DOHH2 (cell line): ENCODE measurements at regions not wholly inside any gene's neighbourhood (a gene's known extent, or its start where the extent isn't known, plus 50 kb on each side); places are given as distances from the start of the nearest gene placed in this dataset.

Experiments used
- H3F3A ChIP-seq: fragments of 200-600 bp; sonication (generic), shearing (Covaris generic); 2 replicates; pipeline ENCODE4 v1.6.0; 2016; ENCODE audit warnings: antibody characterized with exemption, mild to moderate bottlenecking; ENCODE audit not compliant: control insufficient read depth, insufficient read depth
- H3K27ac ChIP-seq: fragments of 200-600 bp; sonication (generic); 2 replicates; pipeline ENCODE4 v1.5.1; 2014; ENCODE audit warnings: low read depth, mild to moderate bottlenecking, low read length, moderate library complexity
- H3K27me3 ChIP-seq: fragments of 200-600 bp; sonication (generic); 2 replicates; pipeline ENCODE4 v1.6.1; 2014; ENCODE audit warnings: mild to moderate bottlenecking, low read length, mixed read lengths; ENCODE audit not compliant: control insufficient read depth
- H3K36me3 ChIP-seq: fragments of 200-600 bp; sonication (generic); 2 replicates; pipeline ENCODE4 v1.6.1; 2014; ENCODE audit warnings: mild to moderate bottlenecking, low read length, moderate library complexity, mixed read lengths; ENCODE audit not compliant: control insufficient read depth
- H3K4me1 ChIP-seq: fragments of 200-600 bp; sonication (generic); 2 replicates; pipeline ENCODE4 v1.6.1; 2014; ENCODE audit warnings: mild to moderate bottlenecking, low read length, mixed read lengths; ENCODE audit not compliant: control insufficient read depth
- H3K4me2 ChIP-seq: fragments of 200-600 bp; sonication (generic); 2 replicates; pipeline ENCODE4 v1.6.0; 2014; ENCODE audit warnings: mild to moderate bottlenecking, low read length, moderate library complexity
- H3K4me3 ChIP-seq: fragments of 200-600 bp; sonication (generic); 2 replicates; pipeline ENCODE4 v1.5.1; 2014; ENCODE audit warnings: mild to moderate bottlenecking, low read length, mixed read lengths
- H3K79me2 ChIP-seq: fragments of 200-600 bp; sonication (generic); 2 replicates; pipeline ENCODE4 v1.6.1; 2014; ENCODE audit warnings: mild to moderate bottlenecking, low read length, mixed read lengths; ENCODE audit not compliant: control insufficient read depth
- H3K9me2 ChIP-seq: fragments of 200-600 bp; sonication (generic); replicated peaks from 2 replicates; pipeline ENCODE4 v1.6.1; 2014; ENCODE audit warnings: mild to moderate bottlenecking, low read length, mixed read lengths; ENCODE audit not compliant: control insufficient read depth
- H3K9me3 ChIP-seq: fragments of 200-600 bp; sonication (generic); 2 replicates; pipeline ENCODE4 v1.6.1; 2014; ENCODE audit warnings: antibody characterized with exemption, low read length, mixed read lengths; ENCODE audit not compliant: control insufficient read depth, insufficient read depth
- H4K20me1 ChIP-seq: fragments of 200-600 bp; sonication (generic); 2 replicates; pipeline ENCODE4 v1.6.0; 2014; ENCODE audit warnings: low read depth, mild to moderate bottlenecking, antibody characterized with exemption, low read length, moderate library complexity; ENCODE audit not compliant: control insufficient read depth, insufficient read depth
- CTCF ChIP-seq: fragments of 200-600 bp; sonication (generic); IDR thresholded peaks from one replicate; pipeline ENCODE4 v1.5.1; 2014; ENCODE audit warnings: antibody characterized with exemption, mild to moderate bottlenecking, low read depth, low read length; ENCODE audit not compliant: poor library complexity, severe bottlenecking
- EZH2phosphoT487 ChIP-seq: fragments of 200-600 bp; sonication (generic); IDR thresholded peaks from 2 replicates; pipeline ENCODE4 v1.6.1; 2017; ENCODE audit warnings: borderline replicate concordance, mild to moderate bottlenecking, antibody characterized with exemption, low read length, moderate library complexity, mixed read lengths

- Histone ChIP-seq H3K4me1 (peaks cover 6% of the 10 kb centered on the region), H3K4me2 (no peak overlapping the region), H3K9me3 (no peaks in the 10 kb centered on the region), H4K20me1 (no peaks in the 10 kb centered on the region), H3F3A (no peaks in the 10 kb centered on the region), H3K27ac (no peak overlapping the region), H3K4me3 (no peak overlapping the region), H3K79me2 (no peaks in the 10 kb centered on the region), H3K27me3 (no peaks in the 10 kb centered on the region), H3K9me2 (no peaks in the 10 kb centered on the region), H3K36me3 (no peaks in the 10 kb centered on the region)
- TF ChIP-seq CTCF, result no peak
- no peak for TF ChIP-seq EZH2phosphoT487
These were observed 165.5 kb downstream of the MOXD1 start for GRCh38 chr6:132235596-132236280.

- H4K20me1 ChIP-seq, result no peaks in the 10 kb centered on the region
- no peaks in the 10 kb centered on the region for H3K27me3 ChIP-seq
- TF ChIP-seq CTCF (no peak), EZH2phosphoT487 (no peak)
- peaks cover 6% of the 10 kb centered on the region for H3K4me1 ChIP-seq
- no peak overlapping the region for H3K4me2 ChIP-seq
- H3K9me3 ChIP-seq, result no peaks in the 10 kb centered on the region
- H3K79me2 ChIP-seq, result no peaks in the 10 kb centered on the region
- no peak overlapping the region for H3K4me3 ChIP-seq
- no peaks in the 10 kb centered on the region for H3F3A ChIP-seq
- H3K27ac ChIP-seq, result no peak overlapping the region
- H3K9me2 ChIP-seq, result no peaks in the 10 kb centered on the region
- no peaks in the 10 kb centered on the region for H3K36me3 ChIP-seq
These were observed 166.9 kb downstream of the MOXD1 start for GRCh38 chr6:132234356-132234755.

- no peaks in the 10 kb centered on the region for H3K27me3 ChIP-seq
- no peak overlapping the region for H3K4me2 ChIP-seq
- H3K9me3 ChIP-seq, result no peaks in the 10 kb centered on the region
- no peaks in the 10 kb centered on the region for H4K20me1 ChIP-seq
- no peaks in the 10 kb centered on the region for H3K4me1 ChIP-seq
- no peaks in the 10 kb centered on the region for H3K9me2 ChIP-seq
- TF ChIP-seq EZH2phosphoT487 (no peak), CTCF (no peak)
- no peaks in the 10 kb centered on the region for H3K36me3 ChIP-seq
- H3F3A ChIP-seq, result no peaks in the 10 kb centered on the region
- H3K79me2 ChIP-seq, result no peaks in the 10 kb centered on the region
- no peak overlapping the region for H3K27ac ChIP-seq
- no peak overlapping the region for H3K4me3 ChIP-seq
These were observed 170.0 kb downstream of the MOXD1 start for GRCh38 chr6:132231121-132231884.
